Astrocyte (in vitro differentiated cells and primary cell): ENCODE measurements at regions not wholly inside any gene's neighbourhood (a gene's known extent, or its start where the extent isn't known, plus 50 kb on each side); places are given as distances from the start of the nearest gene placed in this dataset.

Experiments used
- DNase-seq: peaks from one replicate; pipeline ENCODE4 v3.0.0-alpha.2; 2010; ENCODE audit warnings: low read depth
- FAIRE-seq: peaks from 2 replicates; lab custom pipeline; 2011; peaks lifted over from hg19 to GRCh38; lab: Jason Lieb, UNC
- H2AFZ ChIP-seq: 2 replicates; pipeline ENCODE4 v1.6.0; 2012; ENCODE audit warnings: low read depth, low read length, inconsistent platforms
- H3K27ac ChIP-seq: 2 replicates; pipeline ENCODE4 v1.5.1; 2011; ENCODE audit warnings: low read depth, low read length, inconsistent platforms
- H3K27me3 ChIP-seq: 2 replicates; pipeline ENCODE4 v1.6.0; 2011; ENCODE audit warnings: low read length, inconsistent platforms; ENCODE audit not compliant: insufficient read depth
- H3K36me3 ChIP-seq: 2 replicates; pipeline ENCODE4 v1.5.1; 2011; ENCODE audit warnings: low read length, inconsistent platforms; ENCODE audit not compliant: insufficient read depth
- H3K4me1 ChIP-seq: 2 replicates; pipeline ENCODE4 v1.5.1; 2011; ENCODE audit warnings: low read length, inconsistent platforms; ENCODE audit not compliant: insufficient read depth
- H3K4me2 ChIP-seq: 2 replicates; pipeline ENCODE4 v1.6.0; 2012; ENCODE audit warnings: low read length, inconsistent platforms
- H3K4me3 ChIP-seq: 2 replicates; pipeline ENCODE4 v1.5.1; 2011; ENCODE audit warnings: low read depth, mild to moderate bottlenecking, low read length, inconsistent platforms; ENCODE audit not compliant: insufficient read depth
- H3K79me2 ChIP-seq: 2 replicates; pipeline ENCODE4 v1.6.0; 2012; ENCODE audit warnings: mild to moderate bottlenecking, low read length, inconsistent platforms; ENCODE audit not compliant: insufficient read depth
- H3K9ac ChIP-seq: 2 replicates; pipeline ENCODE4 v1.6.0; 2012; ENCODE audit warnings: mild to moderate bottlenecking, low read length, inconsistent platforms
- H3K9me3 ChIP-seq: 2 replicates; pipeline ENCODE4 v1.5.1; 2012; ENCODE audit warnings: low read depth, mild to moderate bottlenecking, low read length, inconsistent platforms; ENCODE audit not compliant: insufficient read depth
- H4K20me1 ChIP-seq: 2 replicates; pipeline ENCODE4 v1.6.0; 2012; ENCODE audit warnings: low read length, inconsistent platforms; ENCODE audit not compliant: insufficient read depth
- H3K27ac Mint-ChIP-seq: one replicate; pipeline ENCODE4 v1.8.0; 2021; ENCODE audit warnings: mild to moderate bottlenecking, mixed read lengths; ENCODE audit not compliant: unreplicated experiment
- H3K27me3 Mint-ChIP-seq: one replicate; pipeline ENCODE4 v1.8.0; 2021; ENCODE audit warnings: low read depth, mixed read lengths; ENCODE audit not compliant: unreplicated experiment
- H3K36me3 Mint-ChIP-seq: one replicate; pipeline ENCODE4 v1.8.0; 2021; ENCODE audit warnings: low read depth, mixed read lengths; ENCODE audit not compliant: unreplicated experiment
- H3K4me1 Mint-ChIP-seq: one replicate; pipeline ENCODE4 v1.8.0; 2021; ENCODE audit warnings: low read depth, mixed read lengths; ENCODE audit not compliant: unreplicated experiment
- H3K4me3 Mint-ChIP-seq: one replicate; pipeline ENCODE4 v1.8.0; 2021; ENCODE audit warnings: mild to moderate bottlenecking, moderate library complexity, mixed read lengths; ENCODE audit not compliant: unreplicated experiment
- H3K9me3 Mint-ChIP-seq: one replicate; pipeline ENCODE4 v1.8.0; 2021; ENCODE audit warnings: mild to moderate bottlenecking, mixed read lengths; ENCODE audit not compliant: unreplicated experiment
- EZH2 ChIP-seq: IDR thresholded peaks from 2 replicates; pipeline ENCODE4 v1.6.1; 2012; ENCODE audit warnings: mild to moderate bottlenecking, low read length, inconsistent platforms; ENCODE audit not compliant: insufficient read depth
- TF ChIP-seq, protein P1 (sequence below): IDR thresholded peaks from 2 replicates; pipeline ENCODE4 v1.5.1; 2011; ENCODE audit warnings: low read depth, mild to moderate bottlenecking, inconsistent platforms, low read length, moderate library complexity; ENCODE audit not compliant: insufficient read depth

DNA sequence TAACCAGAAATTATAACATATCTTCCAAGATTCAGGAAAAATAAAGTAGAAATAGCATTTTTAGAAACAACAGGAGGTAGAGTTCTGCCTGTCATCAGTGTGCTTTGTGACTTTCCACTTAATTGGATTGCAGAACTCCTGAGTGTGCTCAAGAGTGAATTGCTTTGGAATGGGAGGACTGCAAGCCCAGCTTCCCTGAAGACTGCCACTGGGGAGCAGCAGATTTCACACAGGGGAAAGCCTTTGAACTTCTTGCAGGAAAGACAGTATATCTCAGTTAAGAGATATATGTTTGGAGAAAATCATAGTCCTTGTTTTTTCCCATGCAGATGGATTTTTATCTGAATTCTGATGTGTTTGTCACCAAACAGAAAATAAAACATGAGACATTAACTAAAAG, 124.5 kb downstream of the TMEM168 start:
- FAIRE-seq, result no peak
- H3K27ac ChIP-seq, result no peak overlapping the region
- Mint-ChIP-seq H3K9me3 (peaks cover 2% of the 10 kb centered on the region), H3K4me3 (no peak overlapping the region), H3K36me3 (no peaks in the 10 kb centered on the region), H3K27ac (no peak overlapping the region), H3K27me3 (no peaks in the 10 kb centered on the region), H3K4me1 (peaks cover 3% of the 10 kb centered on the region)
- H2AFZ ChIP-seq, result no peak overlapping the region
- no peaks in the 10 kb centered on the region for H3K79me2 ChIP-seq
- no peaks in the 10 kb centered on the region for H3K4me1 ChIP-seq
- H3K27me3 ChIP-seq, result no peaks in the 10 kb centered on the region
- TF ChIP-seq, protein P1, sequence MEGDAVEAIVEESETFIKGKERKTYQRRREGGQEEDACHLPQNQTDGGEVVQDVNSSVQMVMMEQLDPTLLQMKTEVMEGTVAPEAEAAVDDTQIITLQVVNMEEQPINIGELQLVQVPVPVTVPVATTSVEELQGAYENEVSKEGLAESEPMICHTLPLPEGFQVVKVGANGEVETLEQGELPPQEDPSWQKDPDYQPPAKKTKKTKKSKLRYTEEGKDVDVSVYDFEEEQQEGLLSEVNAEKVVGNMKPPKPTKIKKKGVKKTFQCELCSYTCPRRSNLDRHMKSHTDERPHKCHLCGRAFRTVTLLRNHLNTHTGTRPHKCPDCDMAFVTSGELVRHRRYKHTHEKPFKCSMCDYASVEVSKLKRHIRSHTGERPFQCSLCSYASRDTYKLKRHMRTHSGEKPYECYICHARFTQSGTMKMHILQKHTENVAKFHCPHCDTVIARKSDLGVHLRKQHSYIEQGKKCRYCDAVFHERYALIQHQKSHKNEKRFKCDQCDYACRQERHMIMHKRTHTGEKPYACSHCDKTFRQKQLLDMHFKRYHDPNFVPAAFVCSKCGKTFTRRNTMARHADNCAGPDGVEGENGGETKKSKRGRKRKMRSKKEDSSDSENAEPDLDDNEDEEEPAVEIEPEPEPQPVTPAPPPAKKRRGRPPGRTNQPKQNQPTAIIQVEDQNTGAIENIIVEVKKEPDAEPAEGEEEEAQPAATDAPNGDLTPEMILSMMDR, result no peak
- TF ChIP-seq EZH2, result no peak
- H3K9ac ChIP-seq, result no peak overlapping the region
- no peak for DNase-seq
- H3K36me3 ChIP-seq, result no peaks in the 10 kb centered on the region
- no peak overlapping the region for H3K4me2 ChIP-seq
- H3K4me3 ChIP-seq, result no peak overlapping the region
- no peaks in the 10 kb centered on the region for H3K9me3 ChIP-seq
- no peaks in the 10 kb centered on the region for H4K20me1 ChIP-seq

DNA sequence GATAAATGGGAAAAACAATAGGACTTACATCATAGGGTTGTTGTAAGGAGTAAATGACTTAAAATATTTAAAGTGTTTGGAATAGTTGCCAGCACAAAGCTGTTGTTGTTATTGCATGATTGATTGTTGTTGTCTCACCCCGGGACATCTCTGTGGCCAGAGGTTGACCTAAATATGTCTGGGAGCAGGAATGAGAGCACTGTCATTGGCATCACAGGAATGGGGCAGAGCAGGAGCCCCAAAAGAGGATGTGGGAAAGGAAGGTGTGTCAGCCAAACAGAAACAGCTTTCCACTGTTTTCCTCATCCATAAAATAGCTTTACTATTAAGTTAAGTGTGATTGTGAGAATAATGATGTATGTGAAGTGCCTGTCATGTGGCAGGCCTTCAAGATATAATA, 121.6 kb downstream of the TMEM168 start:
- FAIRE-seq (no peak), DNase-seq (no peak)
- no peaks in the 10 kb centered on the region for H3K27me3 ChIP-seq
- no peaks in the 10 kb centered on the region for H4K20me1 ChIP-seq
- H3K9ac ChIP-seq, result no peak overlapping the region
- Mint-ChIP-seq H3K4me1 (peaks cover 3% of the 10 kb centered on the region), H3K9me3 (no peaks in the 10 kb centered on the region), H3K27ac (no peak overlapping the region), H3K36me3 (no peaks in the 10 kb centered on the region), H3K4me3 (no peak overlapping the region), H3K27me3 (no peaks in the 10 kb centered on the region)
- no peak overlapping the region for H3K27ac ChIP-seq
- no peaks in the 10 kb centered on the region for H3K79me2 ChIP-seq
- H3K4me1 ChIP-seq, result no peaks in the 10 kb centered on the region
- no peaks in the 10 kb centered on the region for H3K9me3 ChIP-seq
- no peak overlapping the region for H3K4me3 ChIP-seq
- H3K4me2 ChIP-seq, result no peak overlapping the region
- no peak overlapping the region for H2AFZ ChIP-seq
- H3K36me3 ChIP-seq, result no peaks in the 10 kb centered on the region
- TF ChIP-seq, protein P1, result no peak
- TF ChIP-seq EZH2, result no peak

DNA sequence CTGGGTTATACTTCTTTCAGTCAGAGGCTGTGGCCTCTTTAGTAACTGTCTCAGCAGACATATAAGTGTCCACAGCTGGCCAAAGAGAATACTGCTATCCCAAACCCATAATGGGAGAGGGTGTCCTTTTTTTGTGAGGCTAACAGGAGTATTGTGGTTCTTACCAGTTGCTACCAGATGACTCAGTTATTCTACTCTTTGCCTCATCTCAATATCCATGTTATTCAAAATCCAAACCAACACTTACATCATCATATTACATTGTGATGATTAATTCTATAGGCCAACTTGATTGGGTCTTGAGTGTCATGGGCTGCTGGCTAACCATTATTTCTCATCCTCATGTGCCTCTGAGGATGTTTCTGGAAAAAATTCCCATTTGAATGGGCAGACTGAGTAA, 120.9 kb downstream of the TMEM168 start:
- Histone ChIP-seq H3K79me2 (no peaks in the 10 kb centered on the region), H4K20me1 (no peaks in the 10 kb centered on the region), H3K27ac (no peak overlapping the region), H3K4me1 (no peaks in the 10 kb centered on the region), H3K36me3 (no peaks in the 10 kb centered on the region), H3K4me3 (no peak overlapping the region), H3K9ac (no peak overlapping the region), H3K9me3 (no peaks in the 10 kb centered on the region), H2AFZ (no peak overlapping the region), H3K4me2 (no peak overlapping the region), H3K27me3 (no peaks in the 10 kb centered on the region)
- no peak for DNase-seq
- Mint-ChIP-seq H3K4me3 (no peak overlapping the region), H3K27ac (no peak overlapping the region), H3K4me1 (peaks cover 3% of the 10 kb centered on the region), H3K27me3 (no peaks in the 10 kb centered on the region), H3K9me3 (no peaks in the 10 kb centered on the region), H3K36me3 (no peaks in the 10 kb centered on the region)
- TF ChIP-seq EZH2, result no peak
- TF ChIP-seq, protein P1, result no peak
- no peak for FAIRE-seq
